ENCODE measurements at regions not wholly inside any gene's neighbourhood (a gene's known extent, or its start where the extent isn't known, plus 50 kb on each side); places are given as distances from the start of the nearest gene placed in this dataset.

DNA sequence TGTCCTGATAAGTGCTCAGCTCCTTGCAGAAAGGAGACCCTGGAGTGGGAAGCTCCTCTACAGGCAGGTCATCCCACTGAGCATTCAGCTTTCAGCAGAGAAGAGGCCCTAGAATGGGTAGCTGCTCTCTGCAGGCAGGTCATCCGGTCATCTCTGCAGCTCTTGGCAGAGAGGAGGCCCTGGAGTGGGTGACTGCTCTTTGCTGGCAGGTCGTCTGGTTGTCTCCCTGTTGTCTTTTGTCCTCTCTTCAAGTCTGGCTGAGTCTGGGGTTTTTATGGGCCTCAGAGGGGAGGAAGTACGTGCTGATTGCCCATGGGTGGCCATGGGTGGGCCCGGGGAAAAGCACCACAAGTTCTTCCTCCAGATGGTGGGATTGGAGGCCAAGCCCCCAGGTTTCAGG, 250.3 kb upstream of the EDNRB start:
- ChIA-PET CTCF (no interaction called here), POLR2A (no interaction called here)
- H3K4me3 Mint-ChIP-seq, result no peak overlapping the region
- intact Hi-C loops (cut with DNase I, micrococcal nuclease), result no loop called here
- peaks cover 2% of the 10 kb centered on the region for H3K9me3 Mint-ChIP-seq (ENCODE audit: low read depth)
- no peaks in the 10 kb centered on the region for H3K4me1 Mint-ChIP-seq
- no peaks in the 10 kb centered on the region for H3K36me3 Mint-ChIP-seq (ENCODE audit: low read depth)
- DNase-seq (no peak), ATAC-seq (no peak)
- no peak overlapping the region for H3K27ac Mint-ChIP-seq
- H3K27me3 Mint-ChIP-seq, result peaks cover 4% of the 10 kb centered on the region

DNA sequence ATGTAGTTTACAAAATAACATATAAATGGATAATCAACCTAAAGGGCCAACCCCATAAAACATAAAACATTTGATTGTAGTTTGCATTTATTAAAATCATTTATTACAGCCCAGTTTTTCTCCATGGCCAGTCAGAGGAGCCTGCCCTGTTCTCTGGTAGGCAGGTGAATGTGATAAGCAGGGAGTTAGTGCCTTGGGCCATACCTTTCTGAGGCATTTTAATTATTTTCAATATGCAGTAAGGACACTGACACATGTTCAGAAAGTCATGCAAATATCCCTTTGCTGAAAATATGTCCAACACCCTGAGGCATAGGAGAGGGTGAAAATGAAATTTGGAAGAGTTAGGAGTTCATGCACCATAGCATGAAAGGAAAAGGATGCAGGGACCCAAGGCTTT, 242.6 kb upstream of the EDNRB start:
- ATAC-seq (no peak), DNase-seq (no peak)
- ChIA-PET POLR2A (no interaction called here), CTCF (no interaction called here)
- H3K4me1 Mint-ChIP-seq, result no peaks in the 10 kb centered on the region
- peaks cover 2% of the 10 kb centered on the region for H3K27me3 Mint-ChIP-seq
- intact Hi-C loops (cut with DNase I, micrococcal nuclease), result no loop called here
- no peaks in the 10 kb centered on the region for H3K9me3 Mint-ChIP-seq (ENCODE audit: low read depth)
- no peaks in the 10 kb centered on the region for H3K36me3 Mint-ChIP-seq (ENCODE audit: low read depth)
- H3K4me3 Mint-ChIP-seq, result no peak overlapping the region
- H3K27ac Mint-ChIP-seq, result no peak overlapping the region

- ATAC-seq, result no peak
- H3K9me3 Mint-ChIP-seq (ENCODE audit: low read depth), result no peaks in the 10 kb centered on the region
- H3K4me1 Mint-ChIP-seq, result no peaks in the 10 kb centered on the region
- H3K36me3 Mint-ChIP-seq (ENCODE audit: low read depth), result no peaks in the 10 kb centered on the region
- no peak overlapping the region for H3K4me3 Mint-ChIP-seq
- intact Hi-C loops (cut with DNase I, micrococcal nuclease), result no loop called here
- ChIA-PET POLR2A (no interaction called here), CTCF (interaction anchor here (1.8 kb wide), 1 partner anchor 23 kb away, joined by 5 read pairs; no protein-coding TSS in a partner anchor)
- H3K27me3 Mint-ChIP-seq, result peaks cover 2% of the 10 kb centered on the region
- no peak for DNase-seq
- no peak overlapping the region for H3K27ac Mint-ChIP-seq
Observed at GRCh38 chr13:78160793-78161192, 242.2 kb upstream of the EDNRB start.

DNA sequence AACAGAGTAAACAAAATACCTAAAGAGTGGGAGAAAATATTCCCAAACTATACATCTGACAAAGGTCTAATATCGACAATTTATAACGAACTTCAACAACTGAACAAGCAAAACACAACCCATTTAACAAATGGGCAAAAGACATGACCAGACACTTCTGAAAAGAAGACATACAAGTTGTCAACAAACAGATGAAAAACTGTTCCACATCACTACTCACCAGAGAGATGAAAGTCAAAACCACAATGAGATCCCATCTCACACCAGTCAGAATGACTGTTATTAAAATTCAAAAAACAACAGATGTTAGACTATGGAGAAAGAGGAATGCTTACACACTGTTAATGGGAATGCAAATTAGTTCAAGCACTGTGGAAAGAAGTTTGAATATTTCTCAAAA, 233.8 kb upstream of the EDNRB start:
- Mint-ChIP-seq H3K4me3 (no peak overlapping the region), H3K9me3 (ENCODE audit: low read depth) (peaks cover 2% of the 10 kb centered on the region), H3K36me3 (ENCODE audit: low read depth) (no peaks in the 10 kb centered on the region), H3K4me1 (no peaks in the 10 kb centered on the region), H3K27me3 (no peaks in the 10 kb centered on the region), H3K27ac (no peak overlapping the region)
- no peak for DNase-seq
- ATAC-seq, result no peak
- intact Hi-C loops (cut with DNase I, micrococcal nuclease), result no loop called here
- ChIA-PET POLR2A (no interaction called here), CTCF (interaction anchor here (1.1 kb wide), 1 partner anchor 31 kb away, joined by 3 read pairs; no protein-coding TSS in a partner anchor)

DNA sequence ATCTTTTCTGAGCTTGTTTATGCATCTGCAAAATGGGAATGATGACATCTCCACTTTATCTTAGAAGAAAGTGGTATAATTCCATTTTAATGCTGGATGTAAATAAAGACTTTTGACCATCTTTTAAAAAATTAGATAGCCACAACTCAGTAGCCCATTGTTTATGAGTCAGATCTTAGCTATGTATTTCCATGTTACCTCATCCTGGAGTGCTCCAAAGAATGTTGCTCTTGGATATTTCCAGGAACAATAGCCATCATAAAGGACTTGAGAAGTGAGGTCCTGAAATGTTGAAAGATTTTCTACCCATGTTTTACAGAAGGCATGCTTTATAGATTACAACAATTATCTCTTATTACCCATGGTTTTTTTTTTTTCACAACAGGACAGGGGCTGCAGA, 229.3 kb upstream of the EDNRB start:
- ATAC-seq, result no peak
- H3K9me3 Mint-ChIP-seq (ENCODE audit: low read depth), result peaks cover under 1% of the 10 kb centered on the region
- no peak overlapping the region for H3K27ac Mint-ChIP-seq
- H3K27me3 Mint-ChIP-seq, result peaks cover 2% of the 10 kb centered on the region
- no peaks in the 10 kb centered on the region for H3K36me3 Mint-ChIP-seq (ENCODE audit: low read depth)
- ChIA-PET POLR2A (no interaction called here), CTCF (interaction anchor here (0.7 to 2.8 kb wide), 3 partner anchors 9 to 162 kb away, joined by 3 to 10 read pairs (median 3); no protein-coding TSS in a partner anchor)
- no peak for DNase-seq
- H3K4me1 Mint-ChIP-seq, result no peaks in the 10 kb centered on the region
- no peak overlapping the region for H3K4me3 Mint-ChIP-seq
- intact Hi-C loops (cut with DNase I, micrococcal nuclease), result no loop called here

DNA sequence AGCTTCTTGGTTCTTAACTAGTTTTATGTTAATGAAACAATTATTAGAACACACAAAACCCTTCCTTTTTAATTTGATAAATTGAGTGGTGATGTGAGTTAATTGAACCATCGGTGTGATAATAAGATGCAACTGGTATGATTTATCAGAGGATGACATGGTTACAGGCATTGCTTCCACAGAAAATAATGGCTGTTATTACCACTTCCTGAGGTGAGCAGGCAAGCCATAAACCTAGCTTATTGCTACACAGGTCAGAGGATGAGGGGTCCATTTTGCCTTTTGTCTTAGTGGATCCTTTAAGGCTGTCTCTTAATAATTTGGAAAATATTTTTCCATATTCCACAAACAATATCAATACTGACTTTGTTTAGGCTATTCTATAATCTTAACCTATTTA, 226.6 kb upstream of the EDNRB start:
- Mint-ChIP-seq H3K27ac (no peak overlapping the region), H3K9me3 (ENCODE audit: low read depth) (no peaks in the 10 kb centered on the region), H3K4me3 (no peak overlapping the region), H3K36me3 (ENCODE audit: low read depth) (no peaks in the 10 kb centered on the region), H3K4me1 (no peaks in the 10 kb centered on the region), H3K27me3 (peaks cover 5% of the 10 kb centered on the region)
- no peak for ATAC-seq
- intact Hi-C loops (cut with DNase I, micrococcal nuclease), result no loop called here
- ChIA-PET POLR2A (no interaction called here), CTCF (interaction anchor here (0.7 to 1.4 kb wide), 3 partner anchors 24 to 833 kb away, joined by 3 to 5 read pairs (median 3); no protein-coding TSS in a partner anchor)
- no peak for DNase-seq

DNA sequence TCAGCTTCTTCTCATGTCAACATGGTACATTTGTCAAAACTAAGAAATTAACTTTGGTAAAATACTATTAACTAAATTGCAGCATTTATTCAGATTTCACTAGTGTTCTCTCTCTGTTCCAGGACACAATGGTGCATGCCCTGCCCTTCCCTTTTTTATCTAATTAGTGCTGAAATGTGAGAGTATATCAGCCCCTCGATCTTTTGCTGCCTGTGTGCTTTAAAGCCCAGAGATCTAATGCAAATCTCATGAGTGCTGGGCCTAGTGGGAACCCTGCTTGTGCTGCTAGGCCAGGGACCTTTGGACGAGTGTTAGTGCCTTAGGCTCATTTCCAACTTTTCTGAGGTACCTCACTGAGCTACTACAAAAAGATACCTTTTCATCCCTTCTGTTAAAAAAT, 221.1 kb upstream of the EDNRB start:
- no peak for ATAC-seq
- ChIA-PET CTCF (interaction anchor here (2.1 kb wide), 2 partner anchors 8 to 19 kb away, joined by 8 to 10 read pairs; no protein-coding TSS in a partner anchor), POLR2A (no interaction called here)
- H3K9me3 Mint-ChIP-seq (ENCODE audit: low read depth), result no peaks in the 10 kb centered on the region
- H3K27ac Mint-ChIP-seq, result no peak overlapping the region
- H3K27me3 Mint-ChIP-seq, result peaks cover 3% of the 10 kb centered on the region
- no peak overlapping the region for H3K4me3 Mint-ChIP-seq
- no peak for DNase-seq
- no peaks in the 10 kb centered on the region for H3K36me3 Mint-ChIP-seq (ENCODE audit: low read depth)
- peaks cover 3% of the 10 kb centered on the region for H3K4me1 Mint-ChIP-seq
- intact Hi-C loops (cut with DNase I, micrococcal nuclease), result loop anchor here (5.0 kb wide), 4 partner anchors 448 to 1403 kb away; partner anchors contain the start of gene POU4F1 (in 1 of the 2)

GRCh38 chr13:78138756-78139155, 220.1 kb upstream of the EDNRB start:
- H3K4me1 Mint-ChIP-seq, result peaks cover 3% of the 10 kb centered on the region
- intact Hi-C loops (cut with DNase I, micrococcal nuclease), result loop anchor here (5.0 kb wide), 4 partner anchors 449 to 1404 kb away; partner anchors contain the start of gene POU4F1 (in 1 of the 2)
- H3K9me3 Mint-ChIP-seq (ENCODE audit: low read depth), result no peaks in the 10 kb centered on the region
- H3K4me3 Mint-ChIP-seq, result no peak overlapping the region
- no peak overlapping the region for H3K27ac Mint-ChIP-seq
- POLR2A ChIA-PET, result no interaction called here
- CTCF ChIA-PET, result interaction anchor here (0.6 to 3.5 kb wide), 10 partner anchors 9 to 1114 kb away, joined by 3 to 38 read pairs (median 3); no protein-coding TSS in a partner anchor
- ATAC-seq (no peak), DNase-seq (no peak)
- peaks cover 3% of the 10 kb centered on the region for H3K27me3 Mint-ChIP-seq
- H3K36me3 Mint-ChIP-seq (ENCODE audit: low read depth), result no peaks in the 10 kb centered on the region

- ChIA-PET POLR2A (no interaction called here), CTCF (interaction anchor here (0.7 to 3.5 kb wide), 13 partner anchors 10 to 841 kb away, joined by 3 to 38 read pairs (median 3); no protein-coding TSS in a partner anchor)
- no peak overlapping the region for H3K4me3 Mint-ChIP-seq
- intact Hi-C loops (cut with DNase I, micrococcal nuclease), result loop anchor here (1.0 to 5.0 kb wide), 6 partner anchors 450 to 1405 kb away; partner anchors contain the start of gene POU4F1 (in 1 of the 2)
- ATAC-seq, result peak; percentile 88
- no peaks in the 10 kb centered on the region for H3K27me3 Mint-ChIP-seq
- H3K27ac Mint-ChIP-seq, result no peak overlapping the region
- no peaks in the 10 kb centered on the region for H3K9me3 Mint-ChIP-seq (ENCODE audit: low read depth)
- no peaks in the 10 kb centered on the region for H3K36me3 Mint-ChIP-seq (ENCODE audit: low read depth)
- H3K4me1 Mint-ChIP-seq, result peaks cover 3% of the 10 kb centered on the region
- DNase-seq, result peak; percentile 8
Observed at GRCh38 chr13:78137404-78138142, 218.9 kb upstream of the EDNRB start.

DNA sequence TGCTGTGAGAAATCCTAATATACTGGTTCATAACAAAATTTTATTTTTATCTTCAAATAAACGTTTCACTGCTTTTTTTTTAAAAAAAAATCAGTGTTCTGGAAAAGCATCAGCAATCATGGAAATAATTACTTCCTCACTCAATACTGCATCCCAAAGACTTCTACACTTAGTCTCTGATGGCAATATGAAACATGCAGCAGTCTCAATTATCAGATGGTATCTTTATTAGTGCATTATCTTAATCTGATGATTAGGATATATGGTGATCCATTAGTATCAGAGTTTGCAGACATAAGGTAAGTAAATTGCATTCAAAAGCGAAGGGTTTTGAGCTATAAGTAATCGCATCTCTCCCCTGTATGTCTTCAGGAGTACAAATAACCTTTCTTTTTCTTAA, 218.3 kb upstream of the EDNRB start:
- Mint-ChIP-seq H3K4me1 (peaks cover 3% of the 10 kb centered on the region), H3K9me3 (ENCODE audit: low read depth) (no peaks in the 10 kb centered on the region), H3K4me3 (no peak overlapping the region), H3K36me3 (ENCODE audit: low read depth) (no peaks in the 10 kb centered on the region), H3K27me3 (no peaks in the 10 kb centered on the region), H3K27ac (no peak overlapping the region)
- intact Hi-C loops (cut with DNase I, micrococcal nuclease), result loop anchor here (1.0 to 5.0 kb wide), 6 partner anchors 450 to 1405 kb away; partner anchors contain the start of gene POU4F1 (in 1 of the 2)
- ChIA-PET CTCF (interaction anchor here (0.8 to 3.5 kb wide), 3 partner anchors 14 to 842 kb away, joined by 4 to 38 read pairs (median 4); no protein-coding TSS in a partner anchor), POLR2A (no interaction called here)
- DNase-seq, result no peak
- ATAC-seq, result no peak

GRCh38 chr13:78133511-78133910, 214.9 kb upstream of the EDNRB start:
- Mint-ChIP-seq H3K27me3 (peaks cover 9% of the 10 kb centered on the region), H3K4me1 (peaks cover 3% of the 10 kb centered on the region), H3K27ac (no peak overlapping the region), H3K4me3 (no peak overlapping the region), H3K9me3 (ENCODE audit: low read depth) (no peaks in the 10 kb centered on the region), H3K36me3 (ENCODE audit: low read depth) (no peaks in the 10 kb centered on the region)
- ATAC-seq (no peak), DNase-seq (no peak)
- intact Hi-C loops (cut with DNase I, micrococcal nuclease), result no loop called here
- CTCF ChIA-PET, result interaction anchor here (1.0 kb wide), 1 partner anchor 12 kb away, joined by 3 read pairs; no protein-coding TSS in a partner anchor
- POLR2A ChIA-PET, result no interaction called here

DNA sequence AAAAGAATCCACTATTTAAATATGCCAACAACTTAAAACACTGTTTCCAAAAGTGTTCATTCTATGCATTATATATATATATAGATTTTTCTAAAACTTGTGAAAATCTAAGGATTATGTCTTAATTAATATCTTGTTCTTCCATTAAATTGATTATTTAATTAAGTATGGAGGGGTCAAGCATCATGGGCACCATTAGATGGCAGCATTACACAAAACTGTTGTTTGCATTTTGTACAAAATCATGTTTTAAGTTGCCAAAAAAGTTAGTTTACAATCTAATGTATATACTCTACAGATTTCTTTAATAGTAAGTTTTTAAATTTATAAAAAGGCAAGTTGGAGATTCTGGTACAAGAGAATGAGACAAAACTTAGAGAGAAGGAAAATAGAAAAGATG, 213.2 kb upstream of the EDNRB start:
- ChIA-PET POLR2A (no interaction called here), CTCF (interaction anchor here (1.5 to 2.4 kb wide), 2 partner anchors 10 to 847 kb away, joined by 7 to 13 read pairs; no protein-coding TSS in a partner anchor)
- Mint-ChIP-seq H3K27ac (no peak overlapping the region), H3K36me3 (ENCODE audit: low read depth) (no peaks in the 10 kb centered on the region), H3K9me3 (ENCODE audit: low read depth) (no peaks in the 10 kb centered on the region), H3K4me3 (no peak overlapping the region), H3K27me3 (peaks cover 9% of the 10 kb centered on the region), H3K4me1 (no peaks in the 10 kb centered on the region)
- no peak for DNase-seq
- intact Hi-C loops (cut with DNase I, micrococcal nuclease), result no loop called here
- no peak for ATAC-seq
